Spleen (tissue), 11 donors: ENCODE measurements at regions not wholly inside any gene's neighbourhood (a gene's known extent, or its start where the extent isn't known, plus 50 kb on each side); places are given as distances from the start of the nearest gene placed in this dataset.

Source experiments
- DNase-seq: peaks from one replicate; pipeline ENCODE4 v3.0.0-alpha.2; 2020
- H3K27ac ChIP-seq, 8 donors: fragments of 200-600 bp; sonication (generic) in 7 of 8; 1 replicate in 4 of 8; 2 replicates in 4 of 8; pipeline versions ENCODE4 v1.5.0 to v1.8.0; 2016 to 2021; ENCODE audit warnings: inconsistent platforms in 4 of 8, mild to moderate bottlenecking in 4 of 8, moderate library complexity in 1 of 8
- H3K27me3 ChIP-seq, 7 donors: fragments of 200-600 bp; sonication (generic) in 6 of 7; replicated peaks in 1 of 7; 1 replicate in 4 of 7; 2 replicates in 3 of 7; pipeline versions ENCODE4 v1.5.0 to v1.8.0; 2016 to 2021; ENCODE audit warnings: inconsistent platforms in 3 of 7, mild to moderate bottlenecking in 1 of 7
- H3K36me3 ChIP-seq, 6 donors: fragments of 200-600 bp; sonication (generic) in 5 of 6; 1 replicate in 4 of 6; 2 replicates in 2 of 6; pipeline versions ENCODE4 v1.5.0 to v1.8.0; 2016 to 2021; ENCODE audit warnings: inconsistent platforms in 2 of 6
- H3K4me1 ChIP-seq, 6 donors: fragments of 200-600 bp; sonication (generic) in 5 of 6; 1 replicate in 3 of 6; 2 replicates in 3 of 6; pipeline versions ENCODE4 v1.5.0 to v1.8.0; 2016 to 2021; ENCODE audit warnings: inconsistent platforms in 3 of 6
- H3K4me3 ChIP-seq, 8 donors: fragments of 200-600 bp; sonication (generic) in 7 of 8; 1 replicate in 4 of 8; 2 replicates in 4 of 8; pipeline versions ENCODE4 v1.5.0 to v1.8.0; 2016 to 2021; ENCODE audit warnings: inconsistent platforms in 4 of 8, mild to moderate bottlenecking in 4 of 8, moderate library complexity in 2 of 8
- H3K9me3 ChIP-seq, 8 donors: fragments of 200-600 bp; sonication (generic) in 7 of 8; 1 replicate in 4 of 8; 2 replicates in 4 of 8; pipeline versions ENCODE4 v1.5.0 to v1.8.0; 2016 to 2021; ENCODE audit warnings: inconsistent platforms in 4 of 8
- CTCF ChIP-seq, 11 experiments: fragments of 200-600 bp in 7 of 11; fragments of 450-650 bp in 4 of 11; sonication (generic) in 4 of 11; IDR thresholded peaks in 8 of 11; conservative IDR thresholded peaks in 3 of 11; 1 replicate in 7 of 11; 2 replicates in 4 of 11; pipeline versions ENCODE4 v1.4.0 to v1.8.0; 2016 to 2021; ENCODE audit warnings: antibody characterized with exemption in 11 of 11, inconsistent platforms in 4 of 11, mild to moderate bottlenecking in 1 of 11
- POLR2A ChIP-seq, 3 donors: fragments of 450-650 bp; IDR thresholded peaks; one replicate each; pipeline ENCODE4 v1.5.1; 2017; ENCODE audit warnings: antibody characterized with exemption in 3 of 3, mild to moderate bottlenecking in 1 of 3
- POLR2AphosphoS5 ChIP-seq, 3 donors: sonication (generic); formaldehyde crosslinking; IDR thresholded peaks; one replicate each; pipeline ENCODE4 v1.5.1; 2017; ENCODE audit warnings: antibody characterized with exemption in 3 of 3
- WGBS, 5 donors: extraction: QIAGEN DNeasy Blood & Tissue Kit in 3 of 5; methylation state at CpG; one replicate each; pipeline versions ENCODE4 v1.1.5 to v1.1.7; 2013 to 2018; 5-methylcytosine and 5-hydroxymethylcytosine counted together
- intact Hi-C: fragments of 100-400 bp; cut with DNase I; formaldehyde crosslinking; loops from one replicate; pipeline ENCODE4 v1.15.0; 2023; ENCODE audit warnings: low total_unique reads
- donor health status: healthy with polysubstance abuse.
- donor health status: DM: no; HTN: no; CAD: no; lungs with moderate emphysema.
- donor health status: DM: no; HTN: no; CAD: no.
- donor health status: Bipolar disorder and iron deficiency.
- donor health status: healthy.
- donor health status: DM: no; HTN: no; CAD: no.
- donor health status: DM: yes; HTN: yes; CAD: no.

- no peak overlapping the region for H3K27ac ChIP-seq
- intact Hi-C loops, result loop anchor here (10.0 kb wide), 1 partner anchor 629 kb away; no protein-coding TSS in a partner anchor
- WGBS, 5 donors, result 77 to 86% (median 78%) methylated on average over 2 of the region's 2 CpGs
- TF ChIP-seq POLR2AphosphoS5 (IDR thresholded peaks at IDR 0.05) (no peak), POLR2A (IDR thresholded peaks at IDR 0.05) (no peak), CTCF (IDR thresholded peaks at IDR 0.05 in 8 of 11, conservative IDR thresholded peaks at IDR 0.05 in 3 of 11) (no peak)
- no peak overlapping the region for H3K4me3 ChIP-seq
- H3K9me3 ChIP-seq, result no peaks in the 10 kb centered on the region
- no peaks in the 10 kb centered on the region for H3K36me3 ChIP-seq
- H3K4me1 ChIP-seq, result peaks cover 0 to 8% (median 0%) of the 10 kb centered on the region in 6 donors
- peaks cover 0 to 3% (median 0%) of the 10 kb centered on the region in 7 donors for H3K27me3 ChIP-seq
- DNase-seq, result no peak
Observed at GRCh38 chr3:168843481-168843880, 747.8 kb upstream of the GOLIM4 start.

- H3K27me3 ChIP-seq, result no peaks in the 10 kb centered on the region
- WGBS, 5 donors, result 72 to 89% (median 76%) methylated on average over 1 of the region's 1 CpG
- DNase-seq, result no peak
- no peak overlapping the region for H3K4me3 ChIP-seq
- H3K4me1 ChIP-seq, result no peaks in the 10 kb centered on the region
- no peaks in the 10 kb centered on the region for H3K9me3 ChIP-seq
- no peak overlapping the region for H3K27ac ChIP-seq
- no peaks in the 10 kb centered on the region for H3K36me3 ChIP-seq
- intact Hi-C loops, result loop anchor here (10.0 kb wide), 1 partner anchor 625 kb away; no protein-coding TSS in a partner anchor
- TF ChIP-seq POLR2AphosphoS5 (IDR thresholded peaks at IDR 0.05), result no peak
- no peak for TF ChIP-seq CTCF (IDR thresholded peaks at IDR 0.05 in 8 of 11, conservative IDR thresholded peaks at IDR 0.05 in 3 of 11)
- no peak for TF ChIP-seq POLR2A (IDR thresholded peaks at IDR 0.05)
Observed at GRCh38 chr3:168839653-168840052, 743.9 kb upstream of the GOLIM4 start.

GRCh38 chr3:168834558-168834957 is 738.8 kb upstream of the GOLIM4 start:
- Histone ChIP-seq H3K4me1 (no peaks in the 10 kb centered on the region), H3K9me3 (peaks cover 0 to 3% (median 0%) of the 10 kb centered on the region in 8 donors), H3K27ac (no peak overlapping the region), H3K27me3 (no peaks in the 10 kb centered on the region), H3K4me3 (no peak overlapping the region), H3K36me3 (no peaks in the 10 kb centered on the region)
- intact Hi-C loops, result no loop called here
- TF ChIP-seq CTCF (IDR thresholded peaks at IDR 0.05 in 8 of 11, conservative IDR thresholded peaks at IDR 0.05 in 3 of 11), result no peak
- TF ChIP-seq POLR2A (IDR thresholded peaks at IDR 0.05), result no peak
- no peak for TF ChIP-seq POLR2AphosphoS5 (IDR thresholded peaks at IDR 0.05)
- DNase-seq, result no peak
- WGBS, 5 donors, result 88 to 97% (median 91%) methylated on average over 1 of the region's 1 CpG

- 73 to 93% (median 82%) methylated on average over 5 of the region's 5 CpGs for WGBS, 5 donors
- Histone ChIP-seq H3K9me3 (peaks cover 0 to 3% (median 0%) of the 10 kb centered on the region in 8 donors), H3K4me1 (no peaks in the 10 kb centered on the region), H3K27ac (no peak overlapping the region), H3K36me3 (no peaks in the 10 kb centered on the region), H3K27me3 (no peaks in the 10 kb centered on the region), H3K4me3 (no peak overlapping the region)
- intact Hi-C loops, result no loop called here
- TF ChIP-seq POLR2AphosphoS5 (IDR thresholded peaks at IDR 0.05), result no peak
- no peak for TF ChIP-seq CTCF (IDR thresholded peaks at IDR 0.05 in 8 of 11, conservative IDR thresholded peaks at IDR 0.05 in 3 of 11)
- no peak for TF ChIP-seq POLR2A (IDR thresholded peaks at IDR 0.05)
- no peak for DNase-seq
Observed at GRCh38 chr3:168828943-168829342, 733.2 kb upstream of the GOLIM4 start.
